Testis (tissue), 2 donors: ENCODE measurements at regions not wholly inside any gene's neighbourhood (a gene's known extent, or its start where the extent isn't known, plus 50 kb on each side); places are given as distances from the start of the nearest gene placed in this dataset.

ENCODE experiments used
- CTCF ChIP-seq, 3 experiments: fragments of 450-650 bp in 2 of 3; fragments of 200-600 bp in 1 of 3; sonication (generic) in 1 of 3; IDR thresholded peaks; one replicate each; pipeline ENCODE4 v1.5.1; 2016 to 2019; ENCODE audit warnings: antibody characterized with exemption in 3 of 3, mild to moderate bottlenecking in 2 of 3, moderate library complexity in 1 of 3
- POLR2A ChIP-seq: fragments of 450-650 bp; IDR thresholded peaks from one replicate; pipeline ENCODE4 v1.6.1; 2017; ENCODE audit warnings: antibody characterized with exemption, mild to moderate bottlenecking, moderate library complexity

GRCh38 chr6:115000736-115001135 lies 657.9 kb upstream of the HS3ST5 start:
- TF ChIP-seq CTCF (IDR thresholded peaks at IDR 0.05) (no peak), POLR2A (no peak)
